ENCODE measurements at regions not wholly inside any gene's neighbourhood (a gene's known extent, or its start where the extent isn't known, plus 50 kb on each side); places are given as distances from the start of the nearest gene placed in this dataset.

- H3K9ac ChIP-seq: no peak overlapping the region
- no peak overlapping the region for H3K27ac ChIP-seq
- no peak overlapping the region for H3K27ac Mint-ChIP-seq
Measured at GRCh38 chr5:136729901-136730355, 364.6 kb upstream of the TRPC7 start.

GRCh38 chr5:136726506-136726905, 361.2 kb upstream of the TRPC7 start:
- Histone ChIP-seq H3K36me3 (no peaks in the 10 kb centered on the region), H3K79me2 (ENCODE audit: low read depth) (no peaks in the 10 kb centered on the region), H3K9ac (no peak overlapping the region), H3K9me3 (ENCODE audit: low read depth) (no peaks in the 10 kb centered on the region), H4K20me1 (ENCODE audit: low read depth) (no peaks in the 10 kb centered on the region), H2AFZ (replicated peaks) (no peak overlapping the region), H3K4me3 (no peak overlapping the region), H3K27me3 (no peaks in the 10 kb centered on the region), H3K4me1 (no peaks in the 10 kb centered on the region), H3K27ac (no peak overlapping the region), H3K4me2 (no peak overlapping the region), H3F3A (ENCODE audit: low read depth) (no peaks in the 10 kb centered on the region)
- no peak for DNase-seq (ENCODE audit: low spot score)
- H3K27me3 Mint-ChIP-seq (ENCODE audit: insufficient read depth, low read depth): no peaks in the 10 kb centered on the region
- H3K9me3 Mint-ChIP-seq: no peaks in the 10 kb centered on the region
- H3K4me1 Mint-ChIP-seq: peaks cover 10% of the 10 kb centered on the region
- TF ChIP-seq EZH2phosphoT487 (IDR thresholded peaks at IDR 0.05) (no peak), EZH2 (IDR thresholded peaks at IDR 0.05) (no peak), CTCF (IDR thresholded peaks at IDR 0.05) (no peak)
- no peaks in the 10 kb centered on the region for H3K36me3 Mint-ChIP-seq
- no peak overlapping the region for H3K27ac Mint-ChIP-seq
- H3K4me3 Mint-ChIP-seq: no peak overlapping the region

More at GRCh38 chr5:136729901-136730355, 364.6 kb upstream of the TRPC7 start:
- H3K9me3 ChIP-seq (ENCODE audit: low read depth): no peaks in the 10 kb centered on the region
- no peak for DNase-seq (ENCODE audit: low spot score)
- H3K4me3 ChIP-seq: no peak overlapping the region
- H3K4me1 ChIP-seq: no peaks in the 10 kb centered on the region
- Mint-ChIP-seq H3K36me3 (no peaks in the 10 kb centered on the region), H3K27me3 (ENCODE audit: insufficient read depth, low read depth) (no peaks in the 10 kb centered on the region), H3K4me1 (peaks cover 10% of the 10 kb centered on the region), H3K4me3 (no peak overlapping the region), H3K9me3 (no peaks in the 10 kb centered on the region)
- H3K27me3 ChIP-seq: no peaks in the 10 kb centered on the region
- H3K79me2 ChIP-seq (ENCODE audit: low read depth): no peaks in the 10 kb centered on the region
- H3K36me3 ChIP-seq: no peaks in the 10 kb centered on the region
- no peak for TF ChIP-seq CTCF (IDR thresholded peaks at IDR 0.05)
- no peak for TF ChIP-seq EZH2phosphoT487 (IDR thresholded peaks at IDR 0.05)
- no peak for TF ChIP-seq EZH2 (IDR thresholded peaks at IDR 0.05)
- no peak overlapping the region for H3K4me2 ChIP-seq
- H3F3A ChIP-seq (ENCODE audit: low read depth): no peaks in the 10 kb centered on the region
- no peak overlapping the region for H2AFZ ChIP-seq (replicated peaks)
- H4K20me1 ChIP-seq (ENCODE audit: low read depth): no peaks in the 10 kb centered on the region

- no peaks in the 10 kb centered on the region for H3K27me3 Mint-ChIP-seq (ENCODE audit: insufficient read depth, low read depth)
- Histone ChIP-seq H3K4me2 (no peak overlapping the region), H3K79me2 (ENCODE audit: low read depth) (no peaks in the 10 kb centered on the region), H4K20me1 (ENCODE audit: low read depth) (no peaks in the 10 kb centered on the region), H3K4me1 (no peaks in the 10 kb centered on the region), H3K27me3 (no peaks in the 10 kb centered on the region), H3K9me3 (ENCODE audit: low read depth) (no peaks in the 10 kb centered on the region), H2AFZ (replicated peaks) (no peak overlapping the region), H3K9ac (no peak overlapping the region), H3K4me3 (no peak overlapping the region), H3K27ac (no peak overlapping the region), H3F3A (ENCODE audit: low read depth) (no peaks in the 10 kb centered on the region), H3K36me3 (no peaks in the 10 kb centered on the region)
- DNase-seq (ENCODE audit: low spot score): no peak
- no peak overlapping the region for H3K27ac Mint-ChIP-seq
- no peak overlapping the region for H3K4me3 Mint-ChIP-seq
- TF ChIP-seq CTCF (IDR thresholded peaks at IDR 0.05) (no peak), EZH2 (IDR thresholded peaks at IDR 0.05) (no peak), EZH2phosphoT487 (IDR thresholded peaks at IDR 0.05) (no peak)
- H3K9me3 Mint-ChIP-seq: no peaks in the 10 kb centered on the region
- no peaks in the 10 kb centered on the region for H3K36me3 Mint-ChIP-seq
- peaks cover 6% of the 10 kb centered on the region for H3K4me1 Mint-ChIP-seq
Measured at GRCh38 chr5:136724161-136724560, 358.8 kb upstream of the TRPC7 start.

All from neural progenitor cell (in vitro differentiated cells).